ENCODE measurements at regions not wholly inside any gene's neighbourhood (a gene's known extent, or its start where the extent isn't known, plus 50 kb on each side); places are given as distances from the start of the nearest gene placed in this dataset.

DNA sequence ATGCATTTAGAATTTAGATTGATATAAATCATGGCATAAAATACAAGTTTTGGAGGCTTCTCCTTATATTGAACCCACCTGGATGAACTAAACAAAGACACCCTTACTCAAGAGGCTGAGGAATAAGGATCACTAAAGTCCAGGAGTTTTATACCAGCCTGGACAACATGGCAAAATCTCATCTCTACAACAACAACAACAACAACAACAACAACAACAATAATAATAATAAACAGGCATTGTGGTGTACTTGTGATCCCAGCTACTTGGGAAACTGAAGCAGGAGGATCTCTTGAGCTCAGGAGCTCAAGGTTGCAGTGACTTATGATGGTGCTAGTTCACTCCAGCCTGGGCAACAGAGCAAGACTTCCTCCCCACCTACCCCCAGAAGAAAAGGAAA is 558.0 kb downstream of the TOX3 start:
- Histone ChIP-seq H3K4me1 (ENCODE audit: control insufficient read depth in 1 of 2, extremely low read depth in 1 of 2, insufficient read depth in 2 of 2, low read length in 2 of 2) (no peaks in the 10 kb centered on the region), H3K27ac (ENCODE audit: low read length) (no peak overlapping the region), H3K27me3 (replicated peaks in 1 of 2; ENCODE audit: control insufficient read depth in 2 of 2, extremely low read depth in 1 of 2, insufficient read depth in 2 of 2, low read length in 1 of 2) (no peaks in the 10 kb centered on the region), H3K36me3 (ENCODE audit: control insufficient read depth in 2 of 2, extremely low read depth in 1 of 2, insufficient read depth in 1 of 2, low read length in 1 of 2) (no peaks in the 10 kb centered on the region), H3K9me3 (no peaks in the 10 kb centered on the region), H3K4me3 (ENCODE audit: control insufficient read depth in 1 of 2, extremely low read depth in 1 of 2, low read length in 1 of 2) (no peak overlapping the region)
- DNase-seq (no peak), ATAC-seq (replicated peaks in 1 of 4) (no peak)
- Mint-ChIP-seq H3K4me1 (no peaks in the 10 kb centered on the region), H3K27me3 (no peaks in the 10 kb centered on the region), H3K4me3 (no peak overlapping the region), H3K36me3 (no peaks in the 10 kb centered on the region), H3K9me3 (peaks cover 12 to 23% (median 17%) of the 10 kb centered on the region in 3 donors), H3K27ac (no peak overlapping the region)
- ChIA-PET POLR2A (no interaction called here), CTCF (no interaction called here)

DNA sequence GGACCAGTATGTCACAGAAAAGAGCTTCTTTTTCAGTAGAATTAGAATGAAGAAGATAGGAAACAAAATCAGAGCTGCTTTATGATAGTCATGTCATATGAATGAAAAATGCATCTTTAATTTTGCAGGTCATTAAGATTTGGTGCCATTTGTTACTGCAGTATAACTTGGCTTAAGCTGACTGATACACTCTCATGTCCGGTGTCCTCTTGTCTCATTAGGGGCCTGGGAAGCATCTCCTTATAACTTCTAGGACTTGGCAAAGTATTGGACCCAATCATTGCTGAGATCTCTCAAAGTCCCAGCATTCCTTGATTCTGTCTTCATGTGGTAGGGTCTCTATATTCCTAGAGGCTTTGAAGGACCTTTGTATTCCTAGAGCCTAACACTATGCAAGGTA is 559.4 kb downstream of the TOX3 start:
- Histone ChIP-seq H3K4me1 (ENCODE audit: control insufficient read depth in 1 of 2, extremely low read depth in 1 of 2, insufficient read depth in 2 of 2, low read length in 2 of 2) (no peaks in the 10 kb centered on the region), H3K9me3 (no peaks in the 10 kb centered on the region), H3K36me3 (ENCODE audit: control insufficient read depth in 2 of 2, extremely low read depth in 1 of 2, insufficient read depth in 1 of 2, low read length in 1 of 2) (no peaks in the 10 kb centered on the region), H3K4me3 (ENCODE audit: control insufficient read depth in 1 of 2, extremely low read depth in 1 of 2, low read length in 1 of 2) (no peak overlapping the region), H3K27ac (ENCODE audit: low read length) (no peak overlapping the region), H3K27me3 (replicated peaks in 1 of 2; ENCODE audit: control insufficient read depth in 2 of 2, extremely low read depth in 1 of 2, insufficient read depth in 2 of 2, low read length in 1 of 2) (no peaks in the 10 kb centered on the region)
- ChIA-PET POLR2A (no interaction called here), CTCF (no interaction called here)
- no CpG with 5 or more reads among the region's 1 CpG for WGBS (ENCODE audit: insufficient coverage)
- no peak overlapping the region for H3K27ac Mint-ChIP-seq
- no peaks in the 10 kb centered on the region for H3K36me3 Mint-ChIP-seq
- H3K27me3 Mint-ChIP-seq: peaks cover 0 to 3% of the 10 kb centered on the region in 2 donors
- ATAC-seq (replicated peaks in 1 of 4) (no peak), DNase-seq (no peak)
- H3K4me3 Mint-ChIP-seq: no peak overlapping the region
- H3K9me3 Mint-ChIP-seq: peaks cover 10 to 19% (median 14%) of the 10 kb centered on the region in 3 donors
- H3K4me1 Mint-ChIP-seq: no peaks in the 10 kb centered on the region

DNA sequence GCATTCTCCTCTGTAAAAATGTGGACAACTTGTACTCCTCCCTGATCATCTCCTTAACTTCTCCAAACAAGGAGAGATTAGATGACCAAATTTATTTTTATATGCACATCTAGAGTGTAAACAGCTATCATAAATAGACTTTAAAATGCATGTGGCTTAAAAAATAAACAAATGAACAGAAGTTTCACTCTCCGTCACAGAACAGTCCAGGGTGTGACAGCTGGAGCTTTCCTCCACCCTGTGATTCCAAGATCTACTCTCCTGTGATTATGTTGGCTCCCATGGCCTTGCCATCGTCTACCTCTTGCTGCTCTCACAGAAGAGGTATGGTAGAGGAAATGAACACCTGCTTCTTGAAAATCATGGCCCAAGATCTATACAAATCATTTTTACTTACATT is 560.2 kb downstream of the TOX3 start:
- no peaks in the 10 kb centered on the region for H3K4me1 Mint-ChIP-seq
- H3K4me3 ChIP-seq (ENCODE audit: control insufficient read depth in 1 of 2, extremely low read depth in 1 of 2, low read length in 1 of 2): no peak overlapping the region
- WGBS (ENCODE audit: insufficient coverage): no CpG with 5 or more reads among the region's 2 CpGs
- peaks cover 8 to 17% (median 8%) of the 10 kb centered on the region in 3 donors for H3K9me3 Mint-ChIP-seq
- no peaks in the 10 kb centered on the region for H3K9me3 ChIP-seq
- no peaks in the 10 kb centered on the region for H3K4me1 ChIP-seq (ENCODE audit: control insufficient read depth in 1 of 2, extremely low read depth in 1 of 2, insufficient read depth in 2 of 2, low read length in 2 of 2)
- no peak overlapping the region for H3K4me3 Mint-ChIP-seq
- DNase-seq (no peak), ATAC-seq (replicated peaks in 1 of 4) (no peak)
- peaks cover 0 to 3% of the 10 kb centered on the region in 2 donors for H3K27me3 Mint-ChIP-seq
- H3K27ac Mint-ChIP-seq: no peak overlapping the region
- H3K36me3 Mint-ChIP-seq: no peaks in the 10 kb centered on the region
- H3K27me3 ChIP-seq (replicated peaks in 1 of 2; ENCODE audit: control insufficient read depth in 2 of 2, extremely low read depth in 1 of 2, insufficient read depth in 2 of 2, low read length in 1 of 2): no peaks in the 10 kb centered on the region
- ChIA-PET CTCF (no interaction called here), POLR2A (no interaction called here)
- H3K27ac ChIP-seq (ENCODE audit: low read length): no peak overlapping the region
- no peaks in the 10 kb centered on the region for H3K36me3 ChIP-seq (ENCODE audit: control insufficient read depth in 2 of 2, extremely low read depth in 1 of 2, insufficient read depth in 1 of 2, low read length in 1 of 2)

DNA sequence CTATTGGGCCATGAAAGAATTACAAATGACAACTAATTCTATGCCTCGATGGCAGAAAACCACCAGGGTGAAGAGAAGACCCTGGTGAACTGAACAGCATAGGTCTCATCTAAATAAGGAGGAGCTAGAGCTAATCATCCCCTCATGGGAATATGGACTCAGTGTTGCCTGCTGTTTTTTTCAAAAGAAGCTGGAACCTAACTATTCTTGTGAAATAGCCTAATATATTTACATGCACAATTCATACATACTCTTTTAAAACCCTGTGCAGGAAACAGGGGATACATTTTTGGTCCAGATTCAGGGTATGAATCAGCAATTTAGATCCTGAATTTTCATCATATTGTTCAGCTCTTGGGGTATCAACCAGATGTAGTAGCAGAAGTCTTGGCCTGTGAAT is 560.6 kb downstream of the TOX3 start:
- H3K4me3 ChIP-seq (ENCODE audit: control insufficient read depth in 1 of 2, extremely low read depth in 1 of 2, low read length in 1 of 2): no peak overlapping the region
- Mint-ChIP-seq H3K9me3 (peaks cover 6 to 17% (median 7%) of the 10 kb centered on the region in 3 donors), H3K27me3 (peaks cover 0 to 3% of the 10 kb centered on the region in 2 donors), H3K4me1 (no peaks in the 10 kb centered on the region), H3K4me3 (no peak overlapping the region), H3K27ac (no peak overlapping the region), H3K36me3 (no peaks in the 10 kb centered on the region)
- WGBS (ENCODE audit: insufficient coverage): 60% methylated on average over 1 of the region's 1 CpG
- DNase-seq (no peak), ATAC-seq (replicated peaks in 1 of 4) (no peak)
- no peaks in the 10 kb centered on the region for H3K27me3 ChIP-seq (replicated peaks in 1 of 2; ENCODE audit: control insufficient read depth in 2 of 2, extremely low read depth in 1 of 2, insufficient read depth in 2 of 2, low read length in 1 of 2)
- ChIA-PET CTCF (no interaction called here), POLR2A (no interaction called here)
- no peaks in the 10 kb centered on the region for H3K36me3 ChIP-seq (ENCODE audit: control insufficient read depth in 2 of 2, extremely low read depth in 1 of 2, insufficient read depth in 1 of 2, low read length in 1 of 2)
- no peaks in the 10 kb centered on the region for H3K9me3 ChIP-seq
- no peaks in the 10 kb centered on the region for H3K4me1 ChIP-seq (ENCODE audit: control insufficient read depth in 1 of 2, extremely low read depth in 1 of 2, insufficient read depth in 2 of 2, low read length in 2 of 2)
- no peak overlapping the region for H3K27ac ChIP-seq (ENCODE audit: low read length)

DNA sequence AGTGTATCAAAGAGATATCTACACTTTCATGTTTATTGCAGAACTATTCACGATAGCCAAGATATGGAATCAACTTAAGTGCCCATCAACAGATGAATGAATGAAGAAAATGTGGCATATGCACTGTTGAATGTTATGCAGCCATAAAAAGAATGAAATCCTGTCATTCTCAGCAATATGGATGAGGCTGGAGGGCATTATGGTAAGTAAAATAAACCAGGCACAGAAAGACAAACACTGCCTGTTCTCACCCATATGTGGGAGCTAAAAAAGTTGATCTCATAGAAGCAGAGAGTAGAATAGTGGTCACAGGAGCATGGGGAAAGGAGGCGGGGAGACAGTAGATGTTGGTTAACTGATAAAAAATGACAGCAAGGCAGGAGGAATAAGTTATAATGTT is 561.8 kb downstream of the TOX3 start:
- ChIA-PET POLR2A (no interaction called here), CTCF (no interaction called here)
- peaks cover 3 to 17% (median 5%) of the 10 kb centered on the region in 3 donors for H3K9me3 Mint-ChIP-seq
- no peaks in the 10 kb centered on the region for H3K36me3 ChIP-seq (ENCODE audit: control insufficient read depth in 2 of 2, extremely low read depth in 1 of 2, insufficient read depth in 1 of 2, low read length in 1 of 2)
- H3K27me3 ChIP-seq (replicated peaks in 1 of 2; ENCODE audit: control insufficient read depth in 2 of 2, extremely low read depth in 1 of 2, insufficient read depth in 2 of 2, low read length in 1 of 2): no peaks in the 10 kb centered on the region
- H3K36me3 Mint-ChIP-seq: no peaks in the 10 kb centered on the region
- H3K4me3 ChIP-seq (ENCODE audit: control insufficient read depth in 1 of 2, extremely low read depth in 1 of 2, low read length in 1 of 2): no peak overlapping the region
- no peaks in the 10 kb centered on the region for H3K9me3 ChIP-seq
- no peaks in the 10 kb centered on the region for H3K4me1 Mint-ChIP-seq
- H3K4me3 Mint-ChIP-seq: no peak overlapping the region
- no peaks in the 10 kb centered on the region for H3K4me1 ChIP-seq (ENCODE audit: control insufficient read depth in 1 of 2, extremely low read depth in 1 of 2, insufficient read depth in 2 of 2, low read length in 2 of 2)
- peaks cover 0 to 3% of the 10 kb centered on the region in 2 donors for H3K27me3 Mint-ChIP-seq
- no peak for ATAC-seq (replicated peaks in 1 of 4)
- no peak for DNase-seq
- H3K27ac Mint-ChIP-seq: no peak overlapping the region
- H3K27ac ChIP-seq (ENCODE audit: low read length): no peak overlapping the region
- no CpG with 5 or more reads among the region's 2 CpGs for WGBS (ENCODE audit: insufficient coverage)

DNA sequence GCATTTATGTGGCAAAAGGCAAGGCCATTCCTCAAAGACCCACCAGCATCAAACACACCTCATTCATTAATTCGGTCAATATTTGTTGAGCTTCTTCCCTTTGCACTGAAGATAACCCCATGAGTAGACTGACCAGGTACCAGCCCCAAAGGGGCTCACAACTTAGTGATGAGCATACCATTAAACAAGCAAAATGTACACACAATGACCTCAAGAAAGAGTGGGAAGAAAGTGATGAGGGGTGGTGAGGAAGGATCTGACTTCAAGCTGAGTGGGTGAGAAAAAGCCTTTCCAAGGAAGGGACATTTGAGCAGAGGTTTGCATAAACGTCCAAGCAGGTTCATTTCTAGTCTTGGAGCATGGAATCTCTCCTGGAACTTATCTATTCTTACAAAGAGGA is 562.5 kb downstream of the TOX3 start:
- Histone ChIP-seq H3K4me1 (ENCODE audit: control insufficient read depth in 1 of 2, extremely low read depth in 1 of 2, insufficient read depth in 2 of 2, low read length in 2 of 2) (no peaks in the 10 kb centered on the region), H3K9me3 (no peaks in the 10 kb centered on the region), H3K36me3 (ENCODE audit: control insufficient read depth in 2 of 2, extremely low read depth in 1 of 2, insufficient read depth in 1 of 2, low read length in 1 of 2) (no peaks in the 10 kb centered on the region), H3K27ac (ENCODE audit: low read length) (no peak overlapping the region), H3K4me3 (ENCODE audit: control insufficient read depth in 1 of 2, extremely low read depth in 1 of 2, low read length in 1 of 2) (no peak overlapping the region), H3K27me3 (replicated peaks in 1 of 2; ENCODE audit: control insufficient read depth in 2 of 2, extremely low read depth in 1 of 2, insufficient read depth in 2 of 2, low read length in 1 of 2) (no peaks in the 10 kb centered on the region)
- Mint-ChIP-seq H3K36me3 (no peaks in the 10 kb centered on the region), H3K27ac (no peak overlapping the region), H3K4me3 (no peak overlapping the region), H3K27me3 (peaks cover 0 to 3% of the 10 kb centered on the region in 2 donors), H3K9me3 (peaks cover under 1 to 19% (median 7%) of the 10 kb centered on the region in 3 donors), H3K4me1 (no peaks in the 10 kb centered on the region)
- no peak for ATAC-seq (replicated peaks in 1 of 4)
- DNase-seq: no peak
- WGBS (ENCODE audit: insufficient coverage): no CpG with 5 or more reads among the region's 2 CpGs
- ChIA-PET CTCF (no interaction called here), POLR2A (no interaction called here)
